ENCODE measurements at regions not wholly inside any gene's neighbourhood (a gene's known extent, or its start where the extent isn't known, plus 50 kb on each side); places are given as distances from the start of the nearest gene placed in this dataset.

GRCh38 chrX:38927592-38927991 lies 126.3 kb downstream of the MID1IP1 start:
- no peaks in the 10 kb centered on the region for H3K36me3 ChIP-seq
- TF ChIP-seq CTCF (IDR thresholded peaks at IDR 0.05), result no peak
- H3K27ac ChIP-seq, result no peak overlapping the region
- ATAC-seq (no peak), DNase-seq (no peak)
- no peak overlapping the region for H3K4me3 ChIP-seq
- intact Hi-C loops (cut with DNase I), result no loop called here
- H3K4me1 ChIP-seq, result no peaks in the 10 kb centered on the region
- no peaks in the 10 kb centered on the region for H3K9me3 ChIP-seq
- no peaks in the 10 kb centered on the region for H3K27me3 ChIP-seq (ENCODE audit: low read depth)

- H3K4me3 ChIP-seq, result no peak overlapping the region
- no peaks in the 10 kb centered on the region for H3K9me3 ChIP-seq
- H3K27me3 ChIP-seq (ENCODE audit: low read depth), result no peaks in the 10 kb centered on the region
- peak in 1 of 2 donors; percentile 60 for ATAC-seq
- H3K27ac ChIP-seq, result no peak overlapping the region
- H3K4me1 ChIP-seq, result no peaks in the 10 kb centered on the region
- intact Hi-C loops (cut with DNase I), result no loop called here
- H3K36me3 ChIP-seq, result no peaks in the 10 kb centered on the region
- DNase-seq, result no peak
- TF ChIP-seq CTCF (IDR thresholded peaks at IDR 0.05), result no peak
These were observed 128.7 kb downstream of the MID1IP1 start for GRCh38 chrX:38929966-38930421.

- no peaks in the 10 kb centered on the region for H3K4me1 ChIP-seq
- intact Hi-C loops (cut with DNase I), result no loop called here
- TF ChIP-seq CTCF (IDR thresholded peaks at IDR 0.05), result no peak
- no peaks in the 10 kb centered on the region for H3K9me3 ChIP-seq
- H3K27me3 ChIP-seq (ENCODE audit: low read depth), result no peaks in the 10 kb centered on the region
- no peaks in the 10 kb centered on the region for H3K36me3 ChIP-seq
- no peak overlapping the region for H3K4me3 ChIP-seq
- DNase-seq (no peak), ATAC-seq (no peak)
- no peak overlapping the region for H3K27ac ChIP-seq
These were observed 129.2 kb downstream of the MID1IP1 start for GRCh38 chrX:38930474-38930873.

- Histone ChIP-seq H3K27ac (no peak overlapping the region), H3K36me3 (no peaks in the 10 kb centered on the region), H3K4me3 (no peak overlapping the region), H3K4me1 (no peaks in the 10 kb centered on the region), H3K27me3 (ENCODE audit: low read depth) (no peaks in the 10 kb centered on the region), H3K9me3 (no peaks in the 10 kb centered on the region)
- intact Hi-C loops (cut with DNase I), result no loop called here
- ATAC-seq (no peak), DNase-seq (no peak)
- no peak for TF ChIP-seq CTCF (IDR thresholded peaks at IDR 0.05)
These were observed 134.3 kb downstream of the MID1IP1 start for GRCh38 chrX:38935561-38935960.

- TF ChIP-seq CTCF (IDR thresholded peaks at IDR 0.05), result no peak
- Histone ChIP-seq H3K4me3 (no peak overlapping the region), H3K4me1 (no peaks in the 10 kb centered on the region), H3K36me3 (no peaks in the 10 kb centered on the region), H3K27ac (no peak overlapping the region), H3K9me3 (no peaks in the 10 kb centered on the region), H3K27me3 (ENCODE audit: low read depth) (no peaks in the 10 kb centered on the region)
- DNase-seq (no peak), ATAC-seq (no peak)
- intact Hi-C loops (cut with DNase I), result no loop called here
These were observed 136.1 kb downstream of the MID1IP1 start for GRCh38 chrX:38937400-38937799.

- Histone ChIP-seq H3K27ac (no peak overlapping the region), H3K4me1 (no peaks in the 10 kb centered on the region), H3K9me3 (no peaks in the 10 kb centered on the region), H3K27me3 (ENCODE audit: low read depth) (no peaks in the 10 kb centered on the region), H3K36me3 (no peaks in the 10 kb centered on the region), H3K4me3 (no peak overlapping the region)
- DNase-seq (no peak), ATAC-seq (no peak)
- intact Hi-C loops (cut with DNase I), result no loop called here
- no peak for TF ChIP-seq CTCF (IDR thresholded peaks at IDR 0.05)
These were observed 136.7 kb downstream of the MID1IP1 start for GRCh38 chrX:38937926-38938325.

Measured in lower lobe of right lung (tissue), 2 donors.